GM23248 (cell line): ENCODE measurements at regions not wholly inside any gene's neighbourhood (a gene's known extent, or its start where the extent isn't known, plus 50 kb on each side); places are given as distances from the start of the nearest gene placed in this dataset.

Experiments used
- EZH2 ChIP-seq: fragments of 200-600 bp; sonication (generic); IDR thresholded peaks from 2 replicates; pipeline ENCODE4 v1.6.1; 2018; ENCODE audit warnings: antibody characterized with exemption, mild to moderate bottlenecking; ENCODE audit not compliant: insufficient read depth, poor library complexity, severe bottlenecking
- EZH2phosphoT487 ChIP-seq: fragments of 200-600 bp; sonication (generic); IDR thresholded peaks from 2 replicates; pipeline ENCODE4 v1.6.1; 2018; ENCODE audit warnings: antibody characterized with exemption, moderate library complexity, mild to moderate bottlenecking, low read depth; ENCODE audit not compliant: insufficient read depth

DNA sequence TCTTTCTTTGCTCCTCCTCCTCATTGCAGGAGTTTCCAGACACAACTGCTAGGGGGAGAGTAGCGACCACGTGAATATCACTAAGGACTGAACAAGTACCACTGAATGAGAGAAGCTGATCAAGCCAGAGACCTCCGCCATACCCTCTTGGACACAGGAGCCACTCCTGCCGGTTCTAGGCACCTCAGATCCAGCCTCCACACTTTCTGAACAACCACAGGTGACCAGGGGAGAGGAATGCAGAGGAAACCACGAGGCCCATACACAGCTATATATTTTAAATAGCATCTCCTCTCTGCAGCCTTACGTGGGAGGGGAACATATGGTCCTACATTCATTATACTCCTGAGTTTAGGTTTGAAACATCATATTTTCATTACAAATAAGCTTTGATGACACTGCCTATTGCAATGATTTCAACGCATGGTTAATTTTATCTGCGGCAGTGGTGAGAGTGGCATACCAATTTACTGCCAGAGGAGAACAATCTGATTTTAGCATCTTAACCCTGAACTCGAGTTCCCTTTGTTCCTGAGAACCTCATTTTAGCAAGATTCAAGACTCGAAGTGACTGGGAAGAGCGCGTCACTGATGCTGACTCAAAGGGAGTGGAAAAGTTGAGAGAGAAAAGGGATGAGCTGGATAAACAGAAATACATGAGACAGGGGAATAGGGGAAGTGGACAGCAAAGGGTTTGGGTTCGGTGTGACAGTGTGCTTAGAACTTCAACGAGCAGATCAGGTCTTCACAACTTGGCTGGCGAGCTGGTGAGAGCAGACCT lies 231.7 kb upstream of the PPARGC1A start:
- TF ChIP-seq EZH2: no peak
- no peak for TF ChIP-seq EZH2phosphoT487
